HCT116 (cell line): ENCODE measurements at regions not wholly inside any gene's neighbourhood (a gene's known extent, or its start where the extent isn't known, plus 50 kb on each side); places are given as distances from the start of the nearest gene placed in this dataset.

Experiments
- ATAC-seq: fragments of 200-7000 bp; cut with Tn5 transposase; 2 replicates; pipeline ENCODE4 v1.9.1; 2020; ENCODE audit warnings: mild to moderate bottlenecking, moderate library complexity
- BruUV-seq: library from RNA; stranded (reverse); fragments of 400-500 nt; replicated peaks from 2 replicates; lab custom pipeline; 2021; lab: Mats Ljungman, UMichigan
- CTCF ChIA-PET: fragments of 300-600 bp; sonication (Branson Sonifier 250); formaldehyde crosslinking; loops from one replicate; lab custom pipeline; 2021; ENCODE audit warnings: antibody characterized with exemption; lab: Charles Lee
- POLR2A ChIA-PET: fragments of 300-600, 350-600 bp; sonication (Branson Sonifier 250); formaldehyde crosslinking; loops from one replicate; lab custom pipeline; 2021; ENCODE audit warnings: antibody characterized with exemption; lab: Charles Lee
- RAD21 ChIA-PET, 2 experiments: fragments of 300-600 bp; sonication (Branson Sonifier 250); formaldehyde crosslinking; loops; one replicate each; lab custom pipeline; 2023; ENCODE audit warnings: low total read pairs in 2 of 2; ENCODE audit not compliant: uncharacterized antibody in 2 of 2, unreplicated experiment in 2 of 2, low non-redundant PET in 1 of 2; lab: Charles Lee
- DNase-seq: peaks from one replicate; pipeline ENCODE4 v3.0.0-alpha.2; 2010; ENCODE audit warnings: low read depth, low spot score
- H2AFZ ChIP-seq: fragments of 200-600 bp; shearing (Covaris generic), sonication (generic); 2 replicates; pipeline ENCODE4 v1.6.1; 2017; ENCODE audit warnings: low read depth, mixed run types, mixed read lengths, antibody characterized with exemption, low read length; ENCODE audit not compliant: poor library complexity, severe bottlenecking
- H3K27ac ChIP-seq: 2 replicates; pipeline ENCODE4 v1.5.1; 2012; ENCODE audit warnings: low read depth, low read length
- H3K27me3 ChIP-seq: fragments of 200-600 bp; sonication (generic); 2 replicates; pipeline ENCODE4 v1.6.1; 2016; ENCODE audit warnings: mixed run types, low read length, mixed read lengths; ENCODE audit not compliant: insufficient read depth
- H3K36me3 ChIP-seq, 2 experiments: fragments of 200-500 bp in 1 of 2; fragments of 200-600 bp in 1 of 2; sonication (Bioruptor generic) in 1 of 2; sonication (generic) in 1 of 2; 2 replicates each; pipeline versions ENCODE4 v1.5.1 to v1.6.1; 2014 to 2016; ENCODE audit warnings: low read length in 2 of 2, inconsistent platforms in 1 of 2, mixed read lengths in 1 of 2, mixed run types in 1 of 2; ENCODE audit not compliant: insufficient read depth in 2 of 2, control insufficient read depth in 1 of 2
- H3K4me1 ChIP-seq, 2 experiments: fragments of 200-600 bp in 1 of 2; sonication (generic) in 1 of 2; 2 replicates each; pipeline versions ENCODE4 v1.5.1 to v1.6.1; 2012 to 2017; ENCODE audit warnings: low read length in 2 of 2, inconsistent platforms in 1 of 2, mild to moderate bottlenecking in 1 of 2, mixed read lengths in 1 of 2, mixed run types in 1 of 2, moderate library complexity in 1 of 2; ENCODE audit not compliant: insufficient read depth in 2 of 2, control insufficient read depth in 1 of 2
- H3K4me2 ChIP-seq: fragments of 200-600 bp; sonication (generic); 2 replicates; pipeline ENCODE4 v1.6.1; 2017; ENCODE audit warnings: mixed run types, low read length, mixed read lengths
- H3K4me3 ChIP-seq, 2 experiments: fragments of 200-600 bp in 1 of 2; sonication (generic) in 1 of 2; replicated peaks in 1 of 2; 2 replicates each; pipeline ENCODE4 v1.5.1; 2011 to 2016; ENCODE audit warnings: low read length in 2 of 2, control low read depth in 1 of 2, low read depth in 1 of 2, mild to moderate bottlenecking in 1 of 2, mixed read lengths in 1 of 2, mixed run types in 1 of 2
- H3K79me2 ChIP-seq: fragments of 200-600 bp; sonication (generic); 2 replicates; pipeline ENCODE4 v1.6.1; 2017; ENCODE audit warnings: mild to moderate bottlenecking, mixed run types, low read length, moderate library complexity, mixed read lengths; ENCODE audit not compliant: insufficient read depth
- H3K9ac ChIP-seq: fragments of 200-600 bp; sonication (generic); 2 replicates; pipeline ENCODE4 v1.6.1; 2016; ENCODE audit warnings: low read length, mixed read lengths
- H3K9me2 ChIP-seq: fragments of 200-600 bp; sonication (generic), shearing (Covaris generic); 2 replicates; pipeline ENCODE4 v1.6.1; 2017; ENCODE audit warnings: mixed run types, mild to moderate bottlenecking, moderate library complexity; ENCODE audit not compliant: insufficient read depth
- H3K9me3 ChIP-seq, 2 experiments: fragments of 200-500 bp in 1 of 2; fragments of 200-600 bp in 1 of 2; sonication (Bioruptor generic) in 1 of 2; sonication (generic) in 1 of 2; 2 replicates each; pipeline ENCODE4 v1.6.1; 2014 to 2017; ENCODE audit warnings: low read length in 2 of 2, mixed read lengths in 2 of 2, inconsistent platforms in 1 of 2, low read depth in 1 of 2, mild to moderate bottlenecking in 1 of 2, mixed run types in 1 of 2, moderate library complexity in 1 of 2; ENCODE audit not compliant: control insufficient read depth in 1 of 2, insufficient read depth in 1 of 2
- H4K20me1 ChIP-seq: fragments of 200-600 bp; sonication (generic), shearing (Covaris generic); 2 replicates; pipeline ENCODE4 v1.6.1; 2017; ENCODE audit warnings: mixed run types, mild to moderate bottlenecking, moderate library complexity; ENCODE audit not compliant: insufficient read depth
- ATF3 ChIP-seq: IDR thresholded peaks from 2 replicates; pipeline ENCODE4 v1.6.1; 2012
- CTCF ChIP-seq, 3 experiments: fragments of 200-600 bp in 1 of 3; sonication (generic) in 1 of 3; IDR thresholded peaks in 2 of 3; conservative IDR thresholded peaks in 1 of 3; 2 replicates each; pipeline ENCODE4 v1.5.1; 2012 to 2017; ENCODE audit warnings: low read depth in 2 of 3, low read length in 2 of 3, antibody characterized with exemption in 1 of 3, borderline replicate concordance in 1 of 3, control low read depth in 1 of 3, mild to moderate bottlenecking in 1 of 3, mixed read lengths in 1 of 3, mixed run types in 1 of 3, moderate library complexity in 1 of 3; ENCODE audit not compliant: insufficient read depth in 1 of 3
- ELF1 ChIP-seq: IDR thresholded peaks from 2 replicates; pipeline ENCODE4 v1.6.1; 2012; ENCODE audit warnings: low read depth, borderline replicate concordance
- EZH2phosphoT487 ChIP-seq: fragments of 200-600 bp; IDR thresholded peaks from 2 replicates; pipeline ENCODE4 v1.6.1; 2018; ENCODE audit warnings: antibody characterized with exemption, borderline replicate concordance
- JUND ChIP-seq: IDR thresholded peaks from 2 replicates; pipeline ENCODE4 v1.6.1; 2012
- POLR2A ChIP-seq: IDR thresholded peaks from 2 replicates; pipeline ENCODE4 v1.7.0; 2011; ENCODE audit warnings: borderline replicate concordance; ENCODE audit not compliant: insufficient read depth, insufficient read length; ENCODE audit errors: extremely low read depth
- REST ChIP-seq: IDR thresholded peaks from 2 replicates; pipeline ENCODE4 v1.6.1; 2012; ENCODE audit warnings: low read depth
- SRF ChIP-seq: IDR thresholded peaks from 2 replicates; pipeline ENCODE4 v1.6.1; 2012; ENCODE audit warnings: low read depth
- TCF7L2 ChIP-seq: IDR thresholded peaks from 2 replicates; pipeline ENCODE4 v1.7.0; 2011; ENCODE audit warnings: borderline replicate concordance, inconsistent platforms; ENCODE audit not compliant: insufficient read depth, insufficient read length; ENCODE audit errors: extremely low read depth
- YY1 ChIP-seq: IDR thresholded peaks from 2 replicates; pipeline ENCODE4 v1.6.1; 2011; ENCODE audit warnings: low read length, low read depth, moderate library complexity, mild to moderate bottlenecking; ENCODE audit not compliant: insufficient replicate concordance; ENCODE audit errors: extremely low read depth
- ZBTB33 ChIP-seq: IDR thresholded peaks from 2 replicates; pipeline ENCODE4 v1.6.1; 2011; ENCODE audit warnings: mild to moderate bottlenecking, low read length, moderate library complexity; ENCODE audit not compliant: insufficient replicate concordance; ENCODE audit errors: extremely low read depth
- ZNF274 ChIP-seq: fragments of 200-500 bp; sonication (Bioruptor generic); IDR thresholded peaks from 2 replicates; pipeline ENCODE4 v1.6.1; 2014; ENCODE audit warnings: mild to moderate bottlenecking, low read depth, low read length, inconsistent platforms
- intact Hi-C: fragments of 100-400 bp; cut with micrococcal nuclease; formaldehyde crosslinking; loops from 2 replicates; pipeline ENCODE4 v1.10.0; 2022

- no peak overlapping the region for H3K9ac ChIP-seq
- no peak overlapping the region for H3K4me2 ChIP-seq
- ChIA-PET RAD21 (no interaction called here), POLR2A (no interaction called here)
- intact Hi-C loops, result no loop called here
- H3K9me2 ChIP-seq, result no peaks in the 10 kb centered on the region
- H3K27me3 ChIP-seq, result no peaks in the 10 kb centered on the region
- no peak for ATAC-seq
- no peaks in the 10 kb centered on the region for H3K79me2 ChIP-seq
- no peaks in the 10 kb centered on the region for H3K4me1 ChIP-seq
- no peak overlapping the region for H3K27ac ChIP-seq
- no peak for DNase-seq
- no peaks in the 10 kb centered on the region for H3K9me3 ChIP-seq
- no peak overlapping the region for H2AFZ ChIP-seq
- TF ChIP-seq ATF3 (no peak), SRF (no peak), REST (no peak), POLR2A (no peak), ZNF274 (no peak), CTCF (IDR thresholded peaks at IDR 0.05 in 2 of 3, conservative IDR thresholded peaks at IDR 0.05 in 1 of 3; ENCODE audit: borderline replicate concordance in 1 of 3, insufficient read depth in 1 of 3, low read depth in 2 of 3, low read length in 2 of 3) (no peak), TCF7L2 (no peak), ELF1 (no peak), JUND (no peak), EZH2phosphoT487 (no peak), ZBTB33 (no peak), YY1 (no peak)
- TF ChIP-seq, all 23 proteins: peak for 0
- BruUV-seq, result no TSS peak
- Histone ChIP-seq H3K36me3 (no peaks in the 10 kb centered on the region), H4K20me1 (no peaks in the 10 kb centered on the region), H3K4me3 (no peak overlapping the region)
- CTCF ChIA-PET, result no interaction called here
These were observed 126.5 kb upstream of the B3GAT2 start for GRCh38 chr6:71083308-71083820.
